Fibroblast of mammary gland (primary cell): ENCODE measurements at regions not wholly inside any gene's neighbourhood (a gene's known extent, or its start where the extent isn't known, plus 50 kb on each side); places are given as distances from the start of the nearest gene placed in this dataset.
A peak's percentile ranks its signal among the peaks of the same experiment; 100 is the strongest.

Experiments used
- DNase-seq: peaks from one replicate; pipeline ENCODE4 v3.0.0-alpha.2; 2010; ENCODE audit warnings: low read depth
- H3K4me3 ChIP-seq: 2 replicates; pipeline ENCODE4 v1.5.1; 2011; ENCODE audit warnings: low read depth, mild to moderate bottlenecking, low read length, moderate library complexity; ENCODE audit not compliant: control insufficient read depth
- TF ChIP-seq, protein P1 (sequence below): conservative IDR thresholded peaks from 2 replicates; pipeline ENCODE4 v1.5.1; 2011; ENCODE audit warnings: low read depth, low read length, inconsistent platforms; ENCODE audit not compliant: control insufficient read depth, insufficient read depth

DNA sequence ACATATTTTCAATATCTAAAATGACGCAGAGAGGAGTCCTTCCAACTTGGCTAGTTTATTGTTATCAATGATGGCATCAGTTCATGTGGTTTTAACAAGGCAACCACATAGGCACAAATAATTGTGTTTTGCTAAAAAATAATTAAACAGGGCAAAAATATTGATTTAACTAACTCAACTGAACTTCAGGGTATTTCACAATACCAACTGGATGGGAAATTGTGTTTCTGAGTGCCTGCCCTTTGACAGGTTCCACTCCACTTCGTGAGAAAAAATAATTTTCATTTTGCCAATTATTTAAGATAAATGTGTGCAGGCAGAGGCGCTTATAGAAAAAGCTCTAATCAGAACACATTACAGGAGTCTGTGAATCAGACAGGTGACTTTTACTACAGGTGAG is 689.3 kb upstream of the CCDC54 start:
- DNase-seq: no peak
- H3K4me3 ChIP-seq: no peak overlapping the region
- TF ChIP-seq, protein P1, sequence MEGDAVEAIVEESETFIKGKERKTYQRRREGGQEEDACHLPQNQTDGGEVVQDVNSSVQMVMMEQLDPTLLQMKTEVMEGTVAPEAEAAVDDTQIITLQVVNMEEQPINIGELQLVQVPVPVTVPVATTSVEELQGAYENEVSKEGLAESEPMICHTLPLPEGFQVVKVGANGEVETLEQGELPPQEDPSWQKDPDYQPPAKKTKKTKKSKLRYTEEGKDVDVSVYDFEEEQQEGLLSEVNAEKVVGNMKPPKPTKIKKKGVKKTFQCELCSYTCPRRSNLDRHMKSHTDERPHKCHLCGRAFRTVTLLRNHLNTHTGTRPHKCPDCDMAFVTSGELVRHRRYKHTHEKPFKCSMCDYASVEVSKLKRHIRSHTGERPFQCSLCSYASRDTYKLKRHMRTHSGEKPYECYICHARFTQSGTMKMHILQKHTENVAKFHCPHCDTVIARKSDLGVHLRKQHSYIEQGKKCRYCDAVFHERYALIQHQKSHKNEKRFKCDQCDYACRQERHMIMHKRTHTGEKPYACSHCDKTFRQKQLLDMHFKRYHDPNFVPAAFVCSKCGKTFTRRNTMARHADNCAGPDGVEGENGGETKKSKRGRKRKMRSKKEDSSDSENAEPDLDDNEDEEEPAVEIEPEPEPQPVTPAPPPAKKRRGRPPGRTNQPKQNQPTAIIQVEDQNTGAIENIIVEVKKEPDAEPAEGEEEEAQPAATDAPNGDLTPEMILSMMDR: no peak

DNA sequence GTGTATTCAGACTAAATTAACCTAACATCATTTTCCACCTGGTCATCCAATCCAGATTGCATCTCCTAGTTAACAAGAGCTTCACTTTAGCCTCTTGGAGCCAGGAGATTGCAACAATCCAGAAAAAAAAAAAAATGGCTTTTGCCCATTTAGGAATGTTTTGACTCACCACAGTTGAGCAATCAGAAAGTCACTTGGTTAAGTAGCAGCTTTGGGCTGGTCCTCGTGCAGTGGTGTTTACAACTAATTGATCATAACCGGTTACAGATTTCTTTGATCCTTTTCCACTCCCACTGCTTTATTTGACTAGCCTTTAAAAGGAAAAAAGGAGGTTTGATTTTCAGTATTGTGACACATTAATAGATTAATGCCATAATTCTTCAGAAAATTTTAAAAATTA is 688.8 kb upstream of the CCDC54 start:
- TF ChIP-seq, protein P1: no peak
- DNase-seq: peak; percentile 96
- no peak overlapping the region for H3K4me3 ChIP-seq

DNA sequence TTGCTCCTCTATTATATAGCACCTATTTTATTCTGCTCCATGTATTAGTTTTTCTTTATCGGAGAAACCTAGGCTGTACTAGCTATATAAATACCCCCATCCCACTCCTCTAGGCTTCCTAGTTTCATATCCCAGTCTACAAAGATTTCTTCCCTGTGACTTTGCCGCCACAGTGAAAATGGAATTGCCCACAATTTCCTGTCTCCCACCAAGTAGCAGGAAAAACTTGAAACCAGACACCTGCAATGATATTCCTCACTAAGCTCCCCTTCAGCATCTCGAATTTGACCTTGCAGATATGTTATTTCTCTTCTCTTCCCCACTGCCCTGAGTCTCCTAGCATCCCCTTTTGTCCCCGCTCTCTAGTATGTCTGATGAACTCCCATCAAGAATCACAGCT is 685.8 kb upstream of the CCDC54 start:
- H3K4me3 ChIP-seq: no peak overlapping the region
- TF ChIP-seq, protein P1: no peak
- DNase-seq: no peak

DNA sequence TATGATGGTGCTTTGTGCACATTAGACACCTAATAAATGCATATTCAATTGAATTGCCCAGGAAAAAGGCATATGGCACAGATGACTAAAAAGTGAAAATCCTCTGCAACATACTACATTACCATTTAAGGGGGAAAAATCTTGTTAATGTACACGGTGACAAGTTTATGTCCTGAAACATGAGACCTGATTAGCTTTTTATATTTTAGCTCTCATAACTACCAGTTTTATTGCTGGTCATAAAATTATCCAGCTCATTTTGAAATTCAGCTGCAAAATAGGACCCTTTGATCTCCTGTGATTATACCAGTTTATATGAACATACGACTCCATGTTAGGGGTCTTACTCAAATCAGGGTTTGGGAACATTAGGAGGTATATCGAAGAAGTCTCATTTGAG is 684.6 kb upstream of the CCDC54 start:
- no peak for DNase-seq
- TF ChIP-seq, protein P1: no peak
- H3K4me3 ChIP-seq: no peak overlapping the region

DNA sequence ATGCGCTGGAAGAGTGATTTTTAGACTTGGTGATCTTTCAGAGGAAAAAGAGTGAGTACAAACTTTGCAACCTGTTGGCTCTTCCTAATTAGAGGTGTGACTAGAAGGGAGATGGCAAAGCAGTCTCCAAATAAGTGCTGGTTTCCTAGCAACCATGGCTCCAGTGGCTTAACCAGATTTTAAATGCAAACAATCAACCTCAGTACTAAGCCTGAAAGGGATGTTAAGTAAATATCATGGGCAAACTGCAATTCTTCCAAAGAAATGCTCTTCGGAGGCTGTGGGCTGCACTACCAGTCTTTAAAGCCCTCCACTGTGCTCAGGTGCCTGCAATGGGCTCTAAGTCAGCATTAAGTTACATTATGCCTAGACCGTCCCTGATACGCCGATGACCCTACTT is 678.1 kb upstream of the CCDC54 start:
- H3K4me3 ChIP-seq: no peak overlapping the region
- no peak for DNase-seq
- TF ChIP-seq, protein P1: no peak

DNA sequence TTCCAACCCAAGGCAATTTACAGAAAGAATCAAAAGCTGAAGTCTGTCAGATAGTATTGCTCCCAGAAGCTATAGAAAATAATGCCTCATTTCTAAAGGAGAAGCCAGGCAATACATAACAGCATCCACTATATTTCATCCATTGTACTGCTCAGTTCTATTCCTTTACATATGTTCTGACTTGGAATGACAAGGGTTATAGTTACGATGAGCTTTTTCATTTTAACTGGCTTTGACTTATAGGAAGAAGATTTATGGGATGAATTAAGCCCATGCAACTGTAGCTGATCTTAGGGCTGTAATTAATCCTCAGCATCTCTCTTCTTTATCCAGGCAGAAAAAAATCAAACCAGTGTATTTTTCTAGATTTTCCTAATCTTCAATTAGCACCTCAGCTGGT is 676.3 kb upstream of the CCDC54 start:
- DNase-seq: no peak
- TF ChIP-seq, protein P1: no peak
- no peak overlapping the region for H3K4me3 ChIP-seq

DNA sequence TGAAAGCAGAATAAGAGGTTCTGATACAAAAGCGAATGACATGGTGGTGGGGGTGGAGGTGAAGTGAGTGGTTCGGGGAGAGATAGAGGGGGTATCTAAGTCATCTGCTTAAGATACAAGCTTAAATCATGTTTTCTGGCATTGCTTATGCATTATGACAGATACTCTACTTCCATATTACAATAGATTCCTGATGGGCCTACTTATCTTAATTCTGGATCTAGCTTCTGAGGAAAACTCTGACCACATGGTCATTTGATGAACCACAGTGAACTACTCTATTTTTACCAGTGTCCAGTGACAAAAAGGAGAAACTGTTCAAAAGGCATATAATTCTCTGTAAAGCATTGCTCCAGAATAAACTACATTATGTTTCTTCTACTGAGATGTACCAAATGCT is 673.7 kb upstream of the CCDC54 start:
- DNase-seq: no peak
- no peak overlapping the region for H3K4me3 ChIP-seq
- TF ChIP-seq, protein P1: no peak
